GM12872 (cell line): ENCODE measurements at regions not wholly inside any gene's neighbourhood (a gene's known extent, or its start where the extent isn't known, plus 50 kb on each side); places are given as distances from the start of the nearest gene placed in this dataset.

Experiments used
- TF ChIP-seq, protein P1 (sequence below): IDR thresholded peaks from 3 replicates; pipeline ENCODE4 v1.5.1; 2011; ENCODE audit warnings: low read depth, mild to moderate bottlenecking, low read length, moderate library complexity; ENCODE audit not compliant: insufficient read depth

DNA sequence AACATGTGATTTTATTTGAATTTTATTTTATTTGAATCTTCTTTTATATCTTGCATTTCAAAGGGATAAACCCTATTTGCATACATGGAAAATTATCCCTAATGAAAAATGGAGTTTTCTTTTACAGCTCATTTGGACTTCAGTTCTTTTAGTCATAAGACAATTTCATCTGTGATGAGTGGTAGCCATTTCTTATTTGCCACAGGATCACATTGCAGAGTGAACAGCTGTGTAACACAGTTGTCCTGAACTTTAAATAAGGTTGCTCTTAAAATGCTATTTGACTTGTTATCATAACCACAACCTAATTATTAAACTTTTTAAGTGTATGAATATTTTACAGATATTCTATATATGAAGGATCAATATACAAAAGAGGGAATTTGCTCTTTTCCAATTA is 221.7 kb upstream of the ROPN1 start:
- TF ChIP-seq, protein P1, sequence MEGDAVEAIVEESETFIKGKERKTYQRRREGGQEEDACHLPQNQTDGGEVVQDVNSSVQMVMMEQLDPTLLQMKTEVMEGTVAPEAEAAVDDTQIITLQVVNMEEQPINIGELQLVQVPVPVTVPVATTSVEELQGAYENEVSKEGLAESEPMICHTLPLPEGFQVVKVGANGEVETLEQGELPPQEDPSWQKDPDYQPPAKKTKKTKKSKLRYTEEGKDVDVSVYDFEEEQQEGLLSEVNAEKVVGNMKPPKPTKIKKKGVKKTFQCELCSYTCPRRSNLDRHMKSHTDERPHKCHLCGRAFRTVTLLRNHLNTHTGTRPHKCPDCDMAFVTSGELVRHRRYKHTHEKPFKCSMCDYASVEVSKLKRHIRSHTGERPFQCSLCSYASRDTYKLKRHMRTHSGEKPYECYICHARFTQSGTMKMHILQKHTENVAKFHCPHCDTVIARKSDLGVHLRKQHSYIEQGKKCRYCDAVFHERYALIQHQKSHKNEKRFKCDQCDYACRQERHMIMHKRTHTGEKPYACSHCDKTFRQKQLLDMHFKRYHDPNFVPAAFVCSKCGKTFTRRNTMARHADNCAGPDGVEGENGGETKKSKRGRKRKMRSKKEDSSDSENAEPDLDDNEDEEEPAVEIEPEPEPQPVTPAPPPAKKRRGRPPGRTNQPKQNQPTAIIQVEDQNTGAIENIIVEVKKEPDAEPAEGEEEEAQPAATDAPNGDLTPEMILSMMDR = no peak

DNA sequence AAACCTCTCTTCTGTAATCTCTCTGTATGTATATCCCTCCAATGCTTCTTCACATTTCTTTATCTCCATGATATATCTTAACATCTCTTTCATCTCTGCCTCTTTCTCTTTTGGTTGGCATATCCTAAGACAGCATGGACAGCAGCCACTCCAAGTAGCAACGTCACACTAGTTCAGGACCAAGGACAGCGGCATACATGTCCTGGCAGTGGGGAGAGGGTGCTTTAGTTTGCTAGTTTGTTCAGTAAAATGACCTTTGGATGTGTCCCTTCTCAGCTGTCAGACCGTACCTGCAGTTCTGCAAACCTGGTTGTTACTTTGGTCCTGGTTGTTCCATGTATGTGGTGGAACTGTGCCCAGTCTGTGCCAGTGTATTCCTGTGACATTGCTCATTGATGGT is 225.6 kb upstream of the ROPN1 start:
- TF ChIP-seq, protein P1 = no peak

DNA sequence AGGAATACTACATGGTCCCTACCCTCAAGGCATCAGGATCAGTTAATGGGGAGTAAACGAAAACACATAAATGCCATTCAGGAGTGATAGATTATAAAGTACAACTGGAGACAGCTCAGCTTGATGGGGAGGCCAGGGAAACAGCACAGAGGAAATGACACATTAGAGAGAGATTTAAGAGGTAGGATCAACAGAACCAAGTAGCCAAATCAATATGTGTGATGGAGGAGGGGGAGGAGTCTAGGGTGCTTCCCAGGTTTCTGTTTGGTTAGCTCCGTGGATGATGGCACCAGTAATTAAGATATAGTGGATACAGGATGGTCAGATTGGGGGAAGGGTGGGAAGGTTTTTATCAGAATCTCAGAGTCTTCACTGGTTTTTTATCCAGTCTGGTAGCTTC is 229.5 kb upstream of the ROPN1 start:
- TF ChIP-seq, protein P1 = no peak

DNA sequence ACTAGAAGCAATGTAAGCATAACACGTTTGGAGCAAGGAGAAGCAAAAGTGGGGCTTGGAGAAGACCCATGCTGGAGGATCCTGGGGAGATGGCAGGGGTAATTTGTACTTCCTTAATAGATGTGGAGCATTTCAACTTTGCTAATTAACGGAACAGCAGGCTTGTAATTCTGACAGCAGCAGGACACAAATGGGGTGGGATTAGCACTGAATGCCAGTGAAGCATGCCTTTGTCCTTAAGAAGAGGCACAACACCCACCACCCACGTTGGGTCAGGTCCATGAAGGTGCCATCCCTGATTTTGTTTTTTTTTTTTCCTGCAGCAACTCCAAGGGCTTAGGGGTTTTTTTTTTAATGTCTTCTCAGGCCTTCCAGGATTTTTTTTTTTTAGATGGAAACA is 231.9 kb upstream of the ROPN1 start:
- TF ChIP-seq, protein P1 = no peak

DNA sequence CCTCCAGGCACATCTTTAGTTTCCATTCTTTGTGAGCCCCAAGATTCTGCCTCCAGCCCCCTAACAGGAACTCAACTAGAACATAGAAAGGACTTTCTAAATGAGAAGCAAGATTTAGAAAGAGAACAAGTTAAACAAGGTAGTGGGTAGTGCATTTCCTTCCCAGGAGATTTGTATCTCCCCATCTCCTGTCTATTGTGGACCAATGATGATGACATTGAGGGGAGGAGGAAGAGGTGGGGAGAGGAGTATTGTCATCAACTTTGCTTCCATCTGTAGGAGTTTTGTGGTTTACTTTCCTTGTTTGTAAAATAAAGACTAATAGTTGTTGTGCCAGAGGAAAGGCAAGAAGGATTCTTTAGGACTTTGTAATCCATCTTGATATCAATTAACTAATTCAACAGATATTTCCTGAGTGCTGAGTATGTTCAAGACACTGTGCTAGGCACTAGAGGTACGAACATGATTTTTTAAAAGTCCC is 235.3 kb upstream of the ROPN1 start:
- TF ChIP-seq, protein P1 = no peak

DNA sequence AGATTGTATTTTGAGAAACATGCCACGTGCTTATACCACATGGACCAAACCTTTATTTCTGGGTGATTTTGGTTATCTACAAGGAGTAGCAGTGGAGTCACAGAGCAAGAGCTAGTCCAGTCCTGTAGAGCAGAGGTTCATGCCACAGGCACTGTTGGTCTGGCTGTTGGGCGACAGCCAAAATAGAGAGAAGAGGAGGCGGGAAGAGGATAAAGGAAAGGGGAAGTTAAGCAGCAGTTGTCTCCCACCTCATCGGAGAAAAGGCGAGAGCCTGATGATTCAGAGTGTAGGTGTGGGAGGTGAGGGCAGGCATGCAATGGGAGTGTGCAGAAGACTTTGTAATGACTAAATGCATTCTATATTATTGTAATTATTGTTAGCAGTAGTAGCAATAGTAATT is 237.5 kb upstream of the ROPN1 start:
- TF ChIP-seq, protein P1 = no peak

DNA sequence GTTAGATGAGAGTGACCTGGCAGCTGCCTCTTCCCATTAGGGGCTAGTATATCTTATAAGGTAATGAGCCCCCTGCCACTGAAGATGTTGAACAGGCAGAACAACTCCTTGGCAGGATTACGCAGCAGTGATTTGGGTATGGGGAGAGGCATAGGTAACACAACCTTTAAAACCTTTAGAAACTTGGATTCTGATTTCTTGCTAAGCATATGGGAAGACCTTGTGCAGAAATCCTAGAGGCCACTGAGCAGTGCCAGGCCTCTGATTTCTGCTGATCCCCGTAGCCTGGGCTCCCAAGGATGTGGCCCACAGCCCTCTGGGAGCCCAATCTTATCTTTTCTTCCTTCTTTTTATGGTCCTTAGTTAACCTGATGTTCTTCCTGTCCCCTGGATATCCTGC is 237.9 kb upstream of the ROPN1 start:
- TF ChIP-seq, protein P1 = no peak

DNA sequence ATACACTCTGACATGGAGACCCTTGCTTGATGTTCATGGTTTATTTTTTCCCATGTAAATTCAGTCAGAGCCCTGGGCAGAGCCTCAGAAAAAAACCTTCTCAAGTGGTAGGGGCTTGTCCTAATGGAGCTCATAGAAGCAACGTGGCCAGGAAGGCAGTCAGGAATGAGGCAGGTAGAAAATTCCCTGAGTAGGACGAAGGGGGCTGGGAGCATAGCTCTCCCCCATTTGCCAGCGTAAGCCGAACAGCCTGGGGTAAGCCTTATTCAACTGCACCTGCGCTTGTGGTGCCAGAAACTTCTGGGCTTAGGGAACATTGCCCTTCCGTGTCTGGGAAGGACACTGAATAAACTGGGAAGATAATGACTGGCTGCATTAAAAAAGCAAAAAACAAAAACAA is 238.5 kb upstream of the ROPN1 start:
- TF ChIP-seq, protein P1 = no peak
